ENCODE measurements at regions not wholly inside any gene's neighbourhood (a gene's known extent, or its start where the extent isn't known, plus 50 kb on each side); places are given as distances from the start of the nearest gene placed in this dataset.

GRCh38 chr9:17062497-17062896, 72.3 kb upstream of the CNTLN start:
- Mint-ChIP-seq H3K27me3 (ENCODE audit: low read depth) (no peaks in the 10 kb centered on the region), H3K9me3 (no peaks in the 10 kb centered on the region), H3K4me3 (no peak overlapping the region), H3K27ac (no peak overlapping the region), H3K36me3 (no peaks in the 10 kb centered on the region), H3K4me1 (no peaks in the 10 kb centered on the region)
- no peak for TF ChIP-seq CTCF (IDR thresholded peaks at IDR 0.05; ENCODE audit: unreplicated experiment)
- DNase-seq (ENCODE audit: low spot score in 2 of 2, unreplicated experiment in 2 of 2): no peak

GRCh38 chr9:17060450-17060849, 74.4 kb upstream of the CNTLN start:
- Mint-ChIP-seq H3K4me1 (no peaks in the 10 kb centered on the region), H3K4me3 (no peak overlapping the region), H3K9me3 (peaks cover 11% of the 10 kb centered on the region), H3K27me3 (ENCODE audit: low read depth) (no peaks in the 10 kb centered on the region), H3K27ac (no peak overlapping the region), H3K36me3 (no peaks in the 10 kb centered on the region)
- no peak for DNase-seq (ENCODE audit: low spot score in 2 of 2, unreplicated experiment in 2 of 2)
- no peak for TF ChIP-seq CTCF (IDR thresholded peaks at IDR 0.05; ENCODE audit: unreplicated experiment)

GRCh38 chr9:17059465-17059864, 75.4 kb upstream of the CNTLN start:
- no peaks in the 10 kb centered on the region for H3K4me1 Mint-ChIP-seq

GRCh38 chr9:17057729-17058128, 77.1 kb upstream of the CNTLN start:
- Mint-ChIP-seq H3K4me1 (no peaks in the 10 kb centered on the region), H3K27ac (no peak overlapping the region), H3K27me3 (ENCODE audit: low read depth) (no peaks in the 10 kb centered on the region), H3K36me3 (no peaks in the 10 kb centered on the region), H3K9me3 (peaks cover 14% of the 10 kb centered on the region), H3K4me3 (no peak overlapping the region)
- DNase-seq (ENCODE audit: low spot score in 2 of 2, unreplicated experiment in 2 of 2): no peak
- no peak for TF ChIP-seq CTCF (IDR thresholded peaks at IDR 0.05; ENCODE audit: unreplicated experiment)

More at GRCh38 chr9:17059465-17059864, 75.4 kb upstream of the CNTLN start:
- TF ChIP-seq CTCF (IDR thresholded peaks at IDR 0.05; ENCODE audit: unreplicated experiment): no peak
- DNase-seq (ENCODE audit: low spot score in 2 of 2, unreplicated experiment in 2 of 2): no peak
- H3K9me3 Mint-ChIP-seq: peaks cover 14% of the 10 kb centered on the region
- no peak overlapping the region for H3K27ac Mint-ChIP-seq
- H3K4me3 Mint-ChIP-seq: no peak overlapping the region
- no peaks in the 10 kb centered on the region for H3K36me3 Mint-ChIP-seq
- no peaks in the 10 kb centered on the region for H3K27me3 Mint-ChIP-seq (ENCODE audit: low read depth)

GRCh38 chr9:17052626-17053025, 82.2 kb upstream of the CNTLN start:
- peaks cover 18% of the 10 kb centered on the region for H3K9me3 Mint-ChIP-seq
- DNase-seq (ENCODE audit: low spot score in 2 of 2, unreplicated experiment in 2 of 2): no peak
- no peak overlapping the region for H3K27ac Mint-ChIP-seq
- no peak overlapping the region for H3K4me3 Mint-ChIP-seq
- no peak for TF ChIP-seq CTCF (IDR thresholded peaks at IDR 0.05; ENCODE audit: unreplicated experiment)
- no peaks in the 10 kb centered on the region for H3K4me1 Mint-ChIP-seq
- H3K36me3 Mint-ChIP-seq: no peaks in the 10 kb centered on the region
- H3K27me3 Mint-ChIP-seq (ENCODE audit: low read depth): no peaks in the 10 kb centered on the region

GRCh38 chr9:17045381-17045940, 89.4 kb upstream of the CNTLN start:
- Mint-ChIP-seq H3K27ac (no peak overlapping the region), H3K36me3 (no peaks in the 10 kb centered on the region), H3K4me3 (no peak overlapping the region), H3K4me1 (no peaks in the 10 kb centered on the region), H3K9me3 (peaks cover 11% of the 10 kb centered on the region), H3K27me3 (ENCODE audit: low read depth) (no peaks in the 10 kb centered on the region)
- no peak for DNase-seq (ENCODE audit: low spot score in 2 of 2, unreplicated experiment in 2 of 2)
- TF ChIP-seq CTCF (IDR thresholded peaks at IDR 0.05; ENCODE audit: unreplicated experiment): no peak
